Breast epithelium (tissue), 3 donors: ENCODE measurements at regions not wholly inside any gene's neighbourhood (a gene's known extent, or its start where the extent isn't known, plus 50 kb on each side); places are given as distances from the start of the nearest gene placed in this dataset.

Experiments
- POLR2A ChIP-seq: fragments of 450-650 bp; IDR thresholded peaks from one replicate; pipeline ENCODE4 v1.6.1; 2016; ENCODE audit warnings: antibody characterized with exemption, mild to moderate bottlenecking, moderate library complexity
- TF ChIP-seq, protein P1 (sequence below), 3 donors: fragments of 450-650 bp; IDR thresholded peaks; one replicate each; pipeline ENCODE4 v1.5.1; 2016 to 2017; ENCODE audit warnings: antibody characterized with exemption in 3 of 3, mild to moderate bottlenecking in 3 of 3, moderate library complexity in 3 of 3

DNA sequence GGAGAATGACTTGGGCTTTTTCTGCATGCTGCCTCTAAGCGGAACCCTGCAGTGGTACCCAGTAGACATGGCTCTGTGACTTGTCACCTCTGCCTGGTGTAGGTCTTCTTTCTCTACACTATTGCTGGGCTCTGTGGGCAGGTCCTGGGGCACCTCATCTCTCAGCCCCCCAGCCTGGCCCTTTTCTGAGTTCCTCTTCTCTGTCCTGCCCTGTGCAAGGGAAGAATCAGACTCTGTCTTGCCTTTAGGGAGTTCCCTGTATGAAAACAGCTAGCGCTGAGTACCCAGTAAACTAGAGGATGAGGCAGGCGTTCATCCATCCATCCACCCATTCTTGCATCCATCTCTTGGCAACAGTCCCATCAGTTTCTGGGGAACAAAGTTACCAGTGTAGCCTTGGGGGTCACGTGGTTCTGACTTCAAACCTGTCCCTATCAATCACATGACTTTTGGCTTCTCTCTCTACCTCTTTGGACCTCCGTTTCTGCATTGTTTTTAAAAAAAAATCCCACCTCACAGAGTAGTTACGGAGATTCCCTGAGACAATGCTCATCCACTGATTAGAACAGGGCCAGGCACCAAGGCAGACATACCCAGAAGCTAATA is 86.4 kb upstream of the WNT11 start:
- TF ChIP-seq, protein P1, sequence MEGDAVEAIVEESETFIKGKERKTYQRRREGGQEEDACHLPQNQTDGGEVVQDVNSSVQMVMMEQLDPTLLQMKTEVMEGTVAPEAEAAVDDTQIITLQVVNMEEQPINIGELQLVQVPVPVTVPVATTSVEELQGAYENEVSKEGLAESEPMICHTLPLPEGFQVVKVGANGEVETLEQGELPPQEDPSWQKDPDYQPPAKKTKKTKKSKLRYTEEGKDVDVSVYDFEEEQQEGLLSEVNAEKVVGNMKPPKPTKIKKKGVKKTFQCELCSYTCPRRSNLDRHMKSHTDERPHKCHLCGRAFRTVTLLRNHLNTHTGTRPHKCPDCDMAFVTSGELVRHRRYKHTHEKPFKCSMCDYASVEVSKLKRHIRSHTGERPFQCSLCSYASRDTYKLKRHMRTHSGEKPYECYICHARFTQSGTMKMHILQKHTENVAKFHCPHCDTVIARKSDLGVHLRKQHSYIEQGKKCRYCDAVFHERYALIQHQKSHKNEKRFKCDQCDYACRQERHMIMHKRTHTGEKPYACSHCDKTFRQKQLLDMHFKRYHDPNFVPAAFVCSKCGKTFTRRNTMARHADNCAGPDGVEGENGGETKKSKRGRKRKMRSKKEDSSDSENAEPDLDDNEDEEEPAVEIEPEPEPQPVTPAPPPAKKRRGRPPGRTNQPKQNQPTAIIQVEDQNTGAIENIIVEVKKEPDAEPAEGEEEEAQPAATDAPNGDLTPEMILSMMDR (IDR thresholded peaks at IDR 0.05): no peak
- TF ChIP-seq POLR2A: no peak
